ENCODE measurements at regions not wholly inside any gene's neighbourhood (a gene's known extent, or its start where the extent isn't known, plus 50 kb on each side); places are given as distances from the start of the nearest gene placed in this dataset.
A peak's percentile ranks its signal among the peaks of the same experiment; 100 is the strongest.
"Not testable (repeated sequence)": the region's sequence is repeated elsewhere in the genome, so short reads cannot be mapped to it uniquely, and the experiment has no call there.

GRCh38 chr2:183952741-183953140 lies 645.6 kb upstream of the ZNF804A start:
- DNase-seq (ENCODE audit: extremely low spot score, insufficient read length, low read depth) (no peak), FAIRE-seq (no peak)

GRCh38 chr2:183963609-183964008 lies 634.7 kb upstream of the ZNF804A start:
- no peak for FAIRE-seq
- no peak for DNase-seq (ENCODE audit: extremely low spot score, insufficient read length, low read depth)

GRCh38 chr2:183964565-183964964 lies 633.8 kb upstream of the ZNF804A start:
- no peak for DNase-seq (ENCODE audit: extremely low spot score, insufficient read length, low read depth)
- FAIRE-seq = no peak

GRCh38 chr2:183967756-183968155 lies 630.6 kb upstream of the ZNF804A start:
- no peak for DNase-seq (ENCODE audit: extremely low spot score, insufficient read length, low read depth)
- FAIRE-seq = peak; percentile 66

GRCh38 chr2:183975676-183976075 lies 622.7 kb upstream of the ZNF804A start:
- FAIRE-seq; DNase-seq (ENCODE audit: extremely low spot score, insufficient read length, low read depth): not testable (repeated sequence)

- DNase-seq (ENCODE audit: extremely low spot score, insufficient read length, low read depth) = no peak
- no peak for FAIRE-seq
These were observed 613.5 kb upstream of the ZNF804A start for GRCh38 chr2:183984871-183985270.

GRCh38 chr2:183991968-183992367 lies 606.4 kb upstream of the ZNF804A start:
- FAIRE-seq = peak; percentile 26
- no peak for DNase-seq (ENCODE audit: extremely low spot score, insufficient read length, low read depth)

GRCh38 chr2:183993052-183993451 lies 605.3 kb upstream of the ZNF804A start:
- DNase-seq (ENCODE audit: extremely low spot score, insufficient read length, low read depth) = no peak
- peak; percentile 72 for FAIRE-seq

GRCh38 chr2:183995632-183996031 lies 602.7 kb upstream of the ZNF804A start:
- FAIRE-seq (no peak), DNase-seq (ENCODE audit: extremely low spot score, insufficient read length, low read depth) (no peak)

GRCh38 chr2:183996825-183997793 lies 601.2 kb upstream of the ZNF804A start:
- DNase-seq (ENCODE audit: extremely low spot score, insufficient read length, low read depth) (no peak), FAIRE-seq (peak; percentile 59)

- FAIRE-seq (peak; percentile 96), DNase-seq (ENCODE audit: extremely low spot score, insufficient read length, low read depth) (no peak)
These were observed 600.1 kb upstream of the ZNF804A start for GRCh38 chr2:183998041-183998796.

- DNase-seq (ENCODE audit: extremely low spot score, insufficient read length, low read depth) = no peak
- no peak for FAIRE-seq
These were observed 599.5 kb upstream of the ZNF804A start for GRCh38 chr2:183998797-183999190.

GRCh38 chr2:184004289-184004947 lies 593.9 kb upstream of the ZNF804A start:
- no peak for DNase-seq (ENCODE audit: extremely low spot score, insufficient read length, low read depth)
- peak; percentile 83 for FAIRE-seq

GRCh38 chr2:184004948-184005672 lies 593.2 kb upstream of the ZNF804A start:
- peak; percentile 51 for FAIRE-seq
- no peak for DNase-seq (ENCODE audit: extremely low spot score, insufficient read length, low read depth)

GRCh38 chr2:184006998-184007397 lies 591.3 kb upstream of the ZNF804A start:
- no peak for FAIRE-seq
- no peak for DNase-seq (ENCODE audit: extremely low spot score, insufficient read length, low read depth)

GRCh38 chr2:184026961-184027360 lies 571.4 kb upstream of the ZNF804A start:
- DNase-seq (ENCODE audit: extremely low spot score, insufficient read length, low read depth) = no peak
- FAIRE-seq = no peak

- no peak for DNase-seq (ENCODE audit: extremely low spot score, insufficient read length, low read depth)
- FAIRE-seq = no peak
These were observed 568.1 kb upstream of the ZNF804A start for GRCh38 chr2:184030245-184030644.

- no peak for FAIRE-seq
- DNase-seq (ENCODE audit: extremely low spot score, insufficient read length, low read depth) = no peak
These were observed 567.3 kb upstream of the ZNF804A start for GRCh38 chr2:184030989-184031388.

GRCh38 chr2:184031402-184032147 lies 566.8 kb upstream of the ZNF804A start:
- no peak for DNase-seq (ENCODE audit: extremely low spot score, insufficient read length, low read depth)

More at GRCh38 chr2:184031402-184032147, 566.8 kb upstream of the ZNF804A start:
- no peak for FAIRE-seq
